Small intestine (tissue), 7 donors: ENCODE measurements at regions not wholly inside any gene's neighbourhood (a gene's known extent, or its start where the extent isn't known, plus 50 kb on each side); places are given as distances from the start of the nearest gene placed in this dataset.

ENCODE experiments used
- DNase-seq, 2 donors: peaks; one replicate each; pipeline versions ENCODE4 v3.0.0 to v3.0.0-alpha.2; 2013
- FAIRE-seq: peaks from 2 replicates; lab custom pipeline; 2012; peaks lifted over from hg19 to GRCh38; lab: Jason Lieb, UNC
- H3K27ac ChIP-seq, 3 donors: one replicate each; pipeline ENCODE4 v1.5.1; 2013; ENCODE audit warnings: low read length in 2 of 3, mild to moderate bottlenecking in 2 of 3, control low read depth in 1 of 3, inconsistent platforms in 1 of 3, low read depth in 1 of 3, moderate library complexity in 1 of 3
- H3K27me3 ChIP-seq, 3 donors: one replicate each; pipeline ENCODE4 v1.6.1; 2013; ENCODE audit warnings: low read length in 3 of 3, inconsistent platforms in 1 of 3; ENCODE audit not compliant: control insufficient read depth in 3 of 3, insufficient read depth in 3 of 3
- H3K36me3 ChIP-seq, 3 donors: one replicate each; pipeline ENCODE4 v1.6.1; 2013; ENCODE audit warnings: low read length in 3 of 3, inconsistent platforms in 1 of 3, low read depth in 1 of 3, mild to moderate bottlenecking in 1 of 3, moderate library complexity in 1 of 3; ENCODE audit not compliant: control insufficient read depth in 3 of 3, insufficient read depth in 2 of 3
- H3K4me1 ChIP-seq, 3 donors: one replicate each; pipeline ENCODE4 v1.6.1; 2013; ENCODE audit warnings: low read length in 2 of 3, inconsistent platforms in 1 of 3, low read depth in 1 of 3, mild to moderate bottlenecking in 1 of 3, moderate library complexity in 1 of 3; ENCODE audit not compliant: control insufficient read depth in 3 of 3, insufficient read depth in 2 of 3
- H3K4me3 ChIP-seq, 3 donors: one replicate each; pipeline ENCODE4 v1.5.1; 2013; ENCODE audit warnings: low read length in 3 of 3, control low read depth in 1 of 3, inconsistent platforms in 1 of 3, low read depth in 1 of 3, mild to moderate bottlenecking in 1 of 3, moderate library complexity in 1 of 3
- H3K9me3 ChIP-seq, 2 donors: one replicate each; pipeline ENCODE4 v1.6.1; 2013; ENCODE audit warnings: low read depth in 1 of 2, low read length in 1 of 2; ENCODE audit not compliant: control insufficient read depth in 2 of 2, insufficient read depth in 1 of 2
- WGBS, 3 donors: extraction: QIAGEN DNeasy Blood & Tissue Kit; methylation state at CpG; one replicate each; pipeline ENCODE4 v1.1.7; 2013; 5-methylcytosine and 5-hydroxymethylcytosine counted together
- donor health status: healthy with polysubstance abuse.
- donor health status: control.
- donor health status: control.
- donor health status: Bipolar disorder and iron deficiency.
- donor health status: healthy.

DNA sequence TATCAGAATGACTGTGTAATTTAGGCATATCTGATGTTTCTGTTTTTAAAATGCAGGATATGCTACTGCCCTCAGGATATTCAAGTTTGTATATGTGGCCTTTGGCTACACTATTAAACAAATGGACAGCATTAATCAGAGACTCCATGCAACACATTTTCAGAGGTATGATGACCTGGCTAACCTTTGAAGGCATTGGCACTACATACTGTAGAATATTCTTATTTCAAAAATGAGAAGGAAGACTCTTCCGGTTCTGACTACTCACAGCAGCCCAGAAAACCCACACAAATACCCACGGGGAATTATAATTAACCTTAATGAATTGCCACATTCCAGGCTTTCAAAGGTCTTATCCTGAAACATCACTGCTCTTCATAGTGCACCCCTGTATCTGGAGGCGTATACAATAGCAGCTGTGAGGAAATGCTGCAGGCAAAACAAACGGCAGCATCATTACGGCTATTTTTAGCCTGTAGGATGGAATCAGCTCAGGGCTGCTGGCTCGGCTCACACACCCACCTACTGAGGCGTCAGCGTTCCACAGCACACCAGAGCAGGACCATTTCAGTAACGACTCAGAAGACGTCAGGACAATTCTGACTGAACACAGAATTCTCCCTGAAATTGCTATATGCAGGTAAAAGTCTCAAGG, 648.5 kb downstream of the RPS29 start:
- WGBS, 3 donors, result 64 to 78% (median 69%) methylated on average over 10 of the region's 10 CpGs
- Histone ChIP-seq H3K4me3 (no peak overlapping the region), H3K9me3 (no peaks in the 10 kb centered on the region), H3K4me1 (peaks cover 0 to 3% (median 3%) of the 10 kb centered on the region in 3 donors), H3K36me3 (no peaks in the 10 kb centered on the region), H3K27me3 (no peaks in the 10 kb centered on the region), H3K27ac (no peak overlapping the region)
- FAIRE-seq (no peak), DNase-seq (no peak)

DNA sequence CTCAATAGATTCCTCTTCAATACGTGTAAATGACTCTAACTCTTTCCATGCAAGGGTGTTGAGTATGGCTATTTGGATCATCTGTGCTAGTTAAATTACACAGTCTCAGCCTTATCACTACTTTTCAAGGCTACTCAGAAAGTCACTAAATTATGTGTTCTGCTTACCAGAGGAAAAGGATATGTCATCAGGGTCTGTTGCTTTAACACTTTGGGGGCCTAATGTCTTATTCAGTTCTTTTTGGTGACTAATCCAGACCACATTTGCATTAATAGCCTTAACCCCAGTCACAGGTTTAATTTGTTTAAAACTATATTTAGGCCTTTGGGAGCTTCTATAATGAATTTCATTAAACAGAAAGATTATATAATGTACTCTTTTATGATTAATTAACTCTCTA, 649.3 kb downstream of the RPS29 start:
- H3K27ac ChIP-seq, result no peak overlapping the region
- H3K4me1 ChIP-seq, result peaks cover 0 to 3% (median 3%) of the 10 kb centered on the region in 3 donors
- no peaks in the 10 kb centered on the region for H3K36me3 ChIP-seq
- no peaks in the 10 kb centered on the region for H3K9me3 ChIP-seq
- FAIRE-seq (no peak), DNase-seq (no peak)
- H3K4me3 ChIP-seq, result no peak overlapping the region
- H3K27me3 ChIP-seq, result no peaks in the 10 kb centered on the region
- 11 to 33% (median 23%) methylated on average over 1 of the region's 1 CpG for WGBS, 3 donors

- DNase-seq (peak in 1 of 2 donors; percentile 23), FAIRE-seq (no peak)
- H3K4me3 ChIP-seq, result no peak overlapping the region
- no peaks in the 10 kb centered on the region for H3K9me3 ChIP-seq
- H3K27ac ChIP-seq, result no peak overlapping the region
- WGBS, 3 donors, result 24 to 57% (median 43%) methylated on average over 2 of the region's 2 CpGs
- no peaks in the 10 kb centered on the region for H3K36me3 ChIP-seq
- H3K27me3 ChIP-seq, result no peaks in the 10 kb centered on the region
- H3K4me1 ChIP-seq, result peaks cover 0 to 3% (median 3%) of the 10 kb centered on the region in 3 donors
These were observed 649.8 kb downstream of the RPS29 start for GRCh38 chr14:48936362-48936761.

GRCh38 chr14:48925184-48925583, 661.0 kb downstream of the RPS29 start:
- Histone ChIP-seq H3K9me3 (no peaks in the 10 kb centered on the region), H3K36me3 (no peaks in the 10 kb centered on the region), H3K4me1 (no peaks in the 10 kb centered on the region), H3K27me3 (peaks cover 0 to 2% (median 0%) of the 10 kb centered on the region in 3 donors), H3K27ac (no peak overlapping the region), H3K4me3 (no peak overlapping the region)
- DNase-seq, result peak in 1 of 2 donors; percentile 60
- WGBS, 3 donors, result 11 to 66% (median 45%) methylated on average over 6 of the region's 6 CpGs
- FAIRE-seq, result no peak

DNA sequence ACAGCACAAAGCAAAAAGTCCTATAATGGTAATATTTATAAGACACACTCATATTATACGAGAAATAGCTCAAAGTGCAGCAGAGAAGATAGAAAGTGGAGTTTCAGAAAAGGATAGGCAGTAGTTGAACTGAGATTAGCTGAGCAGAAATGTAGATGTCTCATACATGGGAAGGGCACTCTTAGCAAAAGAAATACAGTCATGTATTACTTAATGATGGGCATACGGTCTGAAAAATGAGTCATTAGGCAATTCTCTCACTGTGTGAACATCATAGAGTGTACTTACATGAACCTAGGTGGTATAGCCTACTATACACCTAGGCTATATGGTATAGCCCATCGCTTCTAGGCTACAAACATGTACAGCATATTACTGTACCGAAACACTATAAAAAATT, 671.3 kb downstream of the RPS29 start:
- no peaks in the 10 kb centered on the region for H3K9me3 ChIP-seq
- DNase-seq (peak in 1 of 2 donors; percentile 57), FAIRE-seq (no peak)
- H3K4me1 ChIP-seq, result no peaks in the 10 kb centered on the region
- H3K4me3 ChIP-seq, result no peak overlapping the region
- H3K27ac ChIP-seq, result no peak overlapping the region
- H3K27me3 ChIP-seq, result no peaks in the 10 kb centered on the region
- H3K36me3 ChIP-seq, result no peaks in the 10 kb centered on the region
- WGBS, 3 donors, result 53 to 71% (median 58%) methylated on average over 4 of the region's 4 CpGs

DNA sequence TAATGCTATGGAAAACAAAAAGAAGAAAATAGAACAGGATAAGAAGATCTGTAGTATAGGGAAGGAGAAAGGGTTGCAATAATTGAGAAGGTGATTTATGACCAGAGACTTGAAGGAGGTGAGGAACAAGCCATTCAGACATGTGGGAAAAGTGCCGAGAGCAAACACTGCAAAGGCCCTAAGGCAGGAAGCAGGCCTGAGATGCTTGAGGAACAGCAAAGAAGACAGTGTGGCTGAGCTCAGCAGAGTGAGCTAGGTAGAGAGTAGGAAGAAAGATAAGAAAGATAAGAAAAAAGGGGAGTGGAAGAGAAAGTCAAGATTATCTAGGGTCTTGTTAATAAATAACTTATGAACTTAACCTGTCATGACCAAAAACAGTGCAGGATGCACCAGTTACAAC, 671.8 kb downstream of the RPS29 start:
- WGBS, 3 donors, result 9 to 54% (median 52%) methylated on average over 1 of the region's 1 CpG
- H3K4me1 ChIP-seq, result no peaks in the 10 kb centered on the region

DNA sequence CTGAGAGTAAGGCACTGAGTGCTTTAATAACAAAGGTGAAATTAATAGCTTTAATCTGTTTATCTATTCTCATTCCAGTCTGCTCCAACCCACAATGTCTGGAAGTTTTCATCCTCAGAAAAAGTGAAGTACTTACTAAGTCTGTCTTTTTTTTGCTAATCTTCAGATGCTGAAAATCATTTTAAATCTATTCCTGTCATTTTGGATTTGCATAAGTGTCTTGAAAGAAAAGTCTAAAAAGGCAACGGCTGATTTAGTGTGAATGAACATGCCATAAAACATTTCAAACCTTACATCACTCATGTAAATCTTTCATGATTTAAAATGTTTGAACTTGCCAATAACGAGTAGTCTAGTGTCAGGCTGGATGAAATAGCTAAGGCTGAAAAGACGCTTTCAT, 685.6 kb downstream of the RPS29 start:
- FAIRE-seq, result no peak
- Histone ChIP-seq H3K27me3 (peaks cover 0 to 2% (median 0%) of the 10 kb centered on the region in 3 donors), H3K9me3 (no peaks in the 10 kb centered on the region), H3K4me1 (no peaks in the 10 kb centered on the region), H3K27ac (no peak overlapping the region), H3K36me3 (no peaks in the 10 kb centered on the region), H3K4me3 (no peak overlapping the region)
- DNase-seq, result no peak
- WGBS, 3 donors, result 71 to 74% (median 73%) methylated on average over 3 of the region's 3 CpGs

More for the DNA sequence above, 671.8 kb downstream of the RPS29 start:
- FAIRE-seq, result no peak
- H3K36me3 ChIP-seq, result no peaks in the 10 kb centered on the region
- H3K9me3 ChIP-seq, result no peaks in the 10 kb centered on the region
- peak; percentile 15 to 39 for DNase-seq
- H3K4me3 ChIP-seq, result no peak overlapping the region
- no peak overlapping the region for H3K27ac ChIP-seq
- H3K27me3 ChIP-seq, result no peaks in the 10 kb centered on the region

DNA sequence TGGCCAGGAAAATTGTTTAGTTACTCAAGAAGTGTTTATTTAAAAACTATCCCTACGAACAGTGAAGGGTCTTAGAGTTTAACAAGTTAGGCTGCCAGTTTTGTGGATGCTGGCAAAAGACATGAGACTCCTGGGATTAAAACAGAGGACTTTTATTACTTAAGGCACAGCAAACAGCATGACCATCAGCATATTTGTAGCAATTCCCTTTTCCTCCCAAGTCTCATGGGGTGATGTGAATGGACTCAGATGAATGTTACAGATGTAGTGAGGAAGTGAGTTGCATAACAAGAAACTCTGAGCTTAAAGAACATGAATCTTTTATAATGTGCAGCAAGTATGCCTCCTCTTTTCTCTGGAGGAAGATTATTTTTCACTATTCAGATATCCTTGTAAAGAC, 695.8 kb downstream of the RPS29 start:
- DNase-seq (no peak), FAIRE-seq (no peak)
- no peak overlapping the region for H3K4me3 ChIP-seq
- no peaks in the 10 kb centered on the region for H3K9me3 ChIP-seq
- WGBS, 3 donors, result 29 to 70% (median 57%) methylated on average over 1 of the region's 1 CpG
- no peaks in the 10 kb centered on the region for H3K4me1 ChIP-seq
- H3K36me3 ChIP-seq, result no peaks in the 10 kb centered on the region
- H3K27me3 ChIP-seq, result no peaks in the 10 kb centered on the region
- no peak overlapping the region for H3K27ac ChIP-seq
